HG03521 (cell line): ENCODE measurements at regions not wholly inside any gene's neighbourhood (a gene's known extent, or its start where the extent isn't known, plus 50 kb on each side); places are given as distances from the start of the nearest gene placed in this dataset.

Experiments used
- ATAC-seq: cut with Tn5 transposase; IDR thresholded peaks from one replicate; pipeline ENCODE4 v1.9.1; 2021; ENCODE audit warnings: mild to moderate bottlenecking, moderate library complexity; ENCODE audit not compliant: unreplicated experiment

GRCh38 chr3:144129536-144130214, 158.1 kb downstream of the DIPK2A start:
- no peak for ATAC-seq

- no peak for ATAC-seq
Observed at GRCh38 chr3:144141074-144141473, 169.5 kb downstream of the DIPK2A start.

GRCh38 chr3:144141496-144141895, 169.9 kb downstream of the DIPK2A start:
- ATAC-seq = no peak

- ATAC-seq = no peak
Observed at GRCh38 chr3:144142151-144142840, 170.7 kb downstream of the DIPK2A start.

- ATAC-seq = no peak
Observed at GRCh38 chr3:144148356-144148755, 176.7 kb downstream of the DIPK2A start.

GRCh38 chr3:144151983-144152382, 180.4 kb downstream of the DIPK2A start:
- ATAC-seq = no peak

- ATAC-seq = no peak
Observed at GRCh38 chr3:144160627-144161026, 189.0 kb downstream of the DIPK2A start.

GRCh38 chr3:144162042-144162441, 190.4 kb downstream of the DIPK2A start:
- ATAC-seq = no peak

- ATAC-seq = no peak
Observed at GRCh38 chr3:144164352-144164751, 192.7 kb downstream of the DIPK2A start.

GRCh38 chr3:144165482-144165881, 193.9 kb downstream of the DIPK2A start:
- ATAC-seq = no peak

GRCh38 chr3:144167634-144168033, 196.0 kb downstream of the DIPK2A start:
- ATAC-seq = no peak

GRCh38 chr3:144173491-144173890, 201.9 kb downstream of the DIPK2A start:
- no peak for ATAC-seq

GRCh38 chr3:144175644-144176425, 204.2 kb downstream of the DIPK2A start:
- no peak for ATAC-seq

GRCh38 chr3:144177649-144178048, 206.0 kb downstream of the DIPK2A start:
- no peak for ATAC-seq

- ATAC-seq = no peak
Observed at GRCh38 chr3:144178607-144179006, 207.0 kb downstream of the DIPK2A start.

GRCh38 chr3:144181062-144181461, 209.4 kb downstream of the DIPK2A start:
- no peak for ATAC-seq

GRCh38 chr3:144182501-144182900, 210.9 kb downstream of the DIPK2A start:
- no peak for ATAC-seq

- ATAC-seq = no peak
Observed at GRCh38 chr3:144185276-144185675, 213.7 kb downstream of the DIPK2A start.

- no peak for ATAC-seq
Observed at GRCh38 chr3:144187531-144188210, 216.0 kb downstream of the DIPK2A start.

- ATAC-seq = no peak
Observed at GRCh38 chr3:144189044-144189443, 217.4 kb downstream of the DIPK2A start.

- ATAC-seq = no peak
Observed at GRCh38 chr3:144197116-144197515, 225.5 kb downstream of the DIPK2A start.
